GM19395 (cell line): ENCODE measurements at regions not wholly inside any gene's neighbourhood (a gene's known extent, or its start where the extent isn't known, plus 50 kb on each side); places are given as distances from the start of the nearest gene placed in this dataset.

ENCODE experiments used
- ATAC-seq: cut with Tn5 transposase; IDR thresholded peaks from one replicate; pipeline ENCODE4 v1.9.1; 2021; ENCODE audit warnings: mild to moderate bottlenecking, moderate library complexity; ENCODE audit not compliant: unreplicated experiment

DNA sequence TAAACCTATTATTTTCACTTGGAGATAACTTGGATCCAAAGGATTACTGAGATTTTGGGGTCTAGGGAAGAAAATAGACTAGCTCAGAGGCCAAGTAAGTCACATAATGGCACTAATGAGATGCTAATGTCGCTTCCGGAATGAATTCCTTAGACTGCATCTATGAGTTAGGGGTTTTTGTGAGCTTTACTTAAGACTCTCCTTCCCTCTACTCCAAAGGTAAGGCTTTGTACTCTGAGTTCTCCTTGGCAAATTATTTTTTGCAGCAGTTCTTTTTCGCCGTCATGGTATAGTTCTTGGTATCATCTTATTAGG lies 143.9 kb upstream of the KLF14 start:
- no peak for ATAC-seq

DNA sequence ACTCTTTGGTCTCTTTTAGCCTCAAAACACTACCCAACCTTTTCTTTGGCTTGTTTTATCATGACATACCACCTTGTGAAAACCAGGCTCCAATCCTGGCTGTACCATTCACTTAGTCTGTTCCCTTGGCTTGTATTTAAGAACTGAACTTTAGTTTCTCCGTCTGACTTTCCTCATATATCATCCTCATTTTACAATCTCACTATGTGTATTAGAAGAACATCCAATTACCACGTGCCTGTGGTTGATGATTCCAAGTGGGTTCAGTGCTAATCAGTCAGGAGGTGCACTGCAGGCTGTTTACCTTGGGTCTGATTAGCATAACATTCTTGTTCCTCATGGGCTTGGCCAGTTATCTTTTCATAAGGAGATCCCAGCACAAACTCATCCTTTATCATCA lies 144.8 kb upstream of the KLF14 start:
- no peak for ATAC-seq

DNA sequence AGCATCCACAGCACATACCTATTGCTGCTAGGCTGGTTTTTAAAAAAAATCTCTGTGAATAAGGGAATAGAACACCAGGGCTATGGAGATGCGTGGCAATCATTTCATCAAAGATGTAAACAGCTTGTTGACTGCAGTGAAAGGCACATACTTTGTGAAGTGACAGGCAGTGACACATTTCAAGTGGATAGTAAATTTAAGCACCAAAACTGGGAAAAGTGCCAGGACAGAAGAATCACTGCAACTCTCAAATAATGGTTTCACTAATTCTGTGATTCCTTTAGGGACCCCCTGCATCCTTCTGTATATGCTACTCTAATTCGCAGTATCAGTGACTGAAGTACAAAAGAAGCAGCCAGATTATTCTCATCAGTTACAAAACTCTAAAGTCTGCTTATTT lies 145.2 kb upstream of the KLF14 start:
- no peak for ATAC-seq

DNA sequence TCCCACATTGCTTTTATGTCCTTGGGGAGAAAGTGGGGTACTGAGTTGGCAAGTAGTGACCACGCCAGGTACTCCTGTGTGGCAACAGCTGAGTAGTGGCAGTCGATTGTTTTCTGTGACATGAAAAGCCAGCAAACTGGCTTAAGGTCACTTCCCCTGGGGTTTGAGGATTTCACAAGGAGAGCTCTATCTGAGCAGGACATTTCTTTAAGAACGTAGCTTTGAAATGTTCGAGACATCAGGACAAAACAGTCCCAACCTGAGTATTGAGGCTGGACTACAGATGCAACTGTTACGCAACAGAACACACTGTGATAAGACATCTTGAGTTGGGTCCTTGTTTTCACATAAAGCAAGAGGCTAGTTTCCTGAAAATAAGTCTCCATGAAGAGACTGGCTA lies 146.7 kb upstream of the KLF14 start:
- ATAC-seq = no peak

DNA sequence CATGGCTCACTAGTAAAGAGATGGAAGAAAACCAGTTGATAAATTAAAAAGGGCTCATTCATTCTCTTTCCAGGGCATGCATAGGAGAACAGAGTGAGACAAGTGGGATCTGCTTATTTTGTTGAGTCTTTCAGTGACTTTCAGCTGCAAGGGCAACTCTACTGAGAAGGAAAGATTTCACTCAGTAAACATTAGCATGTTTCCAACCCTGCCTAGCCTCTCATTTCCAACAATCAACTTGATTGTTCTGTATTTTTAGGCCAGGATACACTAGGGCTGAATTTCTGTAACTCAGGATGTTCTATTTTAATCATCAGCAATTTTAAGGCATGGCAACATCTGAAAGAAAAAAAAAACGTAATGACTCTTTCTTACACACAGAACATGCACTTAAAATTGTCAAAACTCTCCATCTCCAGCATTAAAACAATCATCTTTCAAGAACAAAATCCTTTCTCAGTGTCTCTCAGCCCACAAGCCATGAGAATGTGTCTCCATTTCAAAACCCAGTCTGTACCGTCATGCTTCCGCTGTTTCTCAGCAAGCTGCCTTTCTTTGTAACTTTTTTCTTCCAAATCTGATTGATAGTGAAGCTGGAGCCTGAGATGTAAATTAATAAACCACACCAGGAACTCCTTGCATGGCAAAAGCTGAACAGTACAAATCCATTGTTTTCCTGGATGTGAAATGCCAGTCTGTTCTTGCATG lies 147.2 kb upstream of the KLF14 start:
- ATAC-seq = no peak

DNA sequence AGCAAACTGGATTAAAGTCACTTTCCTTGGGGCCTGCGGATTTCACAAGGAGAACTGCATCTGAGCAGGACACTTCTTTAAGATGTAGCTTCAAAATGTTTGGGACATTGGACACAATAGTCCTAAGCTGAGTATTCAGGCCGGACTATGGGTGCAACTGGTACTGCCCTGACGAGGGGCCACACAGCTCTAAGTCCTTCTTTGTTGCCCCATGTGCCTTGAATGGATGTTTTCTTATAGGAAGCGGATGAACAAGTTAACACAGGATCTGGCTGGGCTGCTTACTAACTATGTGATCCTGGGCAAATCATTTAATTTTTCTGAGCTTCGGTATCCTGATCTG lies 147.8 kb upstream of the KLF14 start:
- ATAC-seq = no peak

DNA sequence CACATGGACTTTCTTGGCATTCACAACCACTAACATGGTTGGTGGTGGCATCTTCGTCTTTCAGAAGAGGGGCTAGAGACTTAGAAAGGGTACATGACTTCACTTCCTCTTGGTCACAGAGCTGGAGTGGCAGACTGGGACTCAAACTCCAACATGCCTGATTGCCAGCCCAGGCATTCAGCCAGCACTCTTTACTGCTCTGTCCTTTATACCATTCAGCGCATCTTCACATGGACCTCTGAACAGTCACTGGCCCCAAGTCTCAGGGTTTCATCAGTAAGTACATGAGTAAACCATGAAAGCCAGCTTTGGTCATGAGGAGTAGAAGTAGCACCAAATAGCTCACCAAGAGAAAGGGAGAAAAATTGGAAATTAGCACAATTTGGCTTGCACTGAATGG lies 148.4 kb upstream of the KLF14 start:
- ATAC-seq = no peak

DNA sequence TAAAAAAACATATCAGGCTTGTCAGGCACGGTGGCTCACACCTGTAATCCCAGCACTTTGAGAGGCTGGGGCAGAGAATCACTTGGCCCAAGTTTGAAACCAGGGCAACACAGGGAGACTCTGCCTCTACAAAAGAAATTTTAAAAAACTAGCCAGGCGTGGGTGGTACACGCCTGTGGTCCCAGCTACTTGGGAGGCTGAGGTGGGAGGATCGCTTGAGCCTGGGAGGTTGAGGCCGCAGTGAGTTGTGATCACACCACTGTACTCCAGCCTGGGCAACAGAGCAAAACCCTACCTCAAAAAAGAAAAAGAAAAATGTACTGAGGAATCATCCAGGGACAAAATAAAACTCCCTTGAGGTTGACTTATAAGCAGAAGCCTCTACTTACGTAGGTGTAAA lies 149.9 kb upstream of the KLF14 start:
- ATAC-seq = no peak

DNA sequence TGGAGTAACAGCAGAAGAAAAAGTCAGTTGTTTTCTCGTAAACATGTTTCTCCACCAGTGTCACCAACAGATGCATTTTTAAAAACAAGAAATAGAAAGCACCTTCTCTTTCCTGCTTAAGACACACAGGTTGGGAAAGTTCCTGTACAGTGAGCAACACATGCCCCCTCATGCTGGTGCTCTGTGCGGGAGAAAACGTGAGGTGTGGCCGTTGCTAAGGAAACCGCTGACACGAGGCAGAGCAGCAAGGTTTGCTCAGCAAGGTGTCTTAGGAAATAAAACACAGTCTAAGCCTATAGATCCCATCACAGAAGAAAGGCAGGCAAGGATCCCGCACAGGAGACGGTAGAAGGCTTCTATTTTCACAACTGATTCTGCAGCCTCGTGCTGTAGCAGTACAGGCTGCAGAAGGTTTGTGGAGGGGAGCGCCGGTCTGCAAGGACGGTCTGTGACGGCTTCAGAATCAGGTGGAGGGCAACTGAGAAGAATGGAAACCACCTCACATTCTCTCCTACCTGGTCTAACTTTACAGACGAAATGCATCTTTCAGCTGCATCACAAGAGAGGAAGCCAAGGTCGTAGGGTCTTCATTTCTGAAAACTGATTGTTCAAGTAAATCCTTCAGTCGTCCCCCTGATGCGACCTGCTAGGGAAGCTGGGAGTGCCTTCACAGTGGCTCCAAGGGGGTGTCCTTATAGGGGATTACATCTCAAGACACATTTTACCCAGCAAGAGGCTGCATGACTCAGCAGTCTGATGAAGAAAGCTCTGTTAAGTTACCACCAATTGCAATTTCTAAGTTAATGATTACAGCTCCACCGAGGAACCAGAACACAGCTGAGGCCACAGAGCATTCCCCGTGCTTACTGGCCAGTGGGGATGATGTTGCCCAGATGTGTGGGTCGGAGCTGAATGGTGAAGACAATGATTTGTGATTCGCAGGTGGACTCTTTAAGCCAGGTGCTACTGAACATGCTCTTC lies 150.7 kb upstream of the KLF14 start:
- no peak for ATAC-seq

DNA sequence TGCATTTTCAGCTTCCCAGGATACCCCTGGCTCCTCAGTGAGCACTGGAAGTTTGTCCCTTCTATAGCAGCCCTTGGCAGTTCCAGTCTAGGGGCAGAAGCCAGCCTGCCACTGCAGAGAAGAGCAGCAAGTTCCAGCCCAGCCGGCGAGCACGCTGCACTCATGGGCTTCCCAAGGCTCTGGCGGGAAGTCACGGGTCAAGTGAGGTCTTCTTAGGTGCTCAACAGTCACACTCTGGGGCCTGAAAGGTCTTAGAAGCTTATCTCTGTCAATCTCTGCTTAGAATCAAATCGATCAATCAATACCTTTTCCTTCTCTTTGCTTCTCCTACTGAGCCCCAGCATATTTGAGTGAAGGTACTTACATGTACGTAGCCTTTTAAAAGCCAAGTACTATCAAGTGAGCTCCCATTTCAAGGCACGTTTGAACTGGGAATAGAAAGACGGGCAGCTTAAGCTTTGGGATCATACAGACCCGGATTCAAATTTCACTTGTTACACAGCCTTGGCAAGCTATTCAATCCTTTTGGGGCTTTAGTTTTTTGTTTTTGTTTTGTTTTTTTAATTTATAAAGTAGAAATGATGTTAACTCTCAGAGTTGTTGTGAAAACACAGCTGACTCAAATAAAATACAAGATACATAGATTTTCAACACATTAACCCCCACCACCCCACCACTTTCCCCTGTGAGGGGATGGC lies 152.6 kb upstream of the KLF14 start:
- ATAC-seq = no peak

DNA sequence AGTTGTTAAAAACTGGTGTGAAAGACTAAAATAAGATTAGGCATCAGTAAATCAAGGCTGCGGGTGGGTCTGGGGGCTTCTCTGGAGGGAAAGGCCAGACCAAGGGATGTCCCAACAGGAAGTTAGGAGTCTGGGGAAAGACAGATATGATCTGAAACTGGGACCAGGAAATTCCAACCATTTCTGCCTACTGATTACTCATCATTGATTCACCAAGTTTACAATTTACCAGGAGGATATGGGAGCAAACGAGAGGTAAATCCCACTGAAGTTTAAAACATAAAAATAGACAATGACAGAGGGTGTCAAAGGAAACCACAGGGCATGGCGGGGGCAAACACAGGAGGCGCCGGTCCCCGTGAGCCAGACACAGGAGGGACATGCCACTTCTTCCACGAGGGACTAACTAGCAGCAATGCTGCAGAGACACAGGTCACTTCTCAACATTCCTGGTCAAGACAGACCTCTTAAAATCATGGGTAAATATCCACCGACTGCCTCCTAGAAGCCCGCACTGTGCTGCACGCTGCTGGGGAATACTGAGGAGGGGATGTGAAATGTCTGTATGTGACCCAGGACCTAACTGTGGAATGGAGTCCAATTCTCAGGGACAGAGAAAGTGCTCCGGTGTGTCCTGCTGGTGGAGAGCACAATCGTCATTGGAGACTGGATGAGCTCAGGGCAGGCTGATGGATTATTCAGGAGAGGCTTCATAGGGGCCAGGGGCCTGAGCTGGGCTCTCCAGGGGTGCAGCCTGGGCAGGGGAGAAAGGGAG lies 153.4 kb upstream of the KLF14 start:
- ATAC-seq = no peak

DNA sequence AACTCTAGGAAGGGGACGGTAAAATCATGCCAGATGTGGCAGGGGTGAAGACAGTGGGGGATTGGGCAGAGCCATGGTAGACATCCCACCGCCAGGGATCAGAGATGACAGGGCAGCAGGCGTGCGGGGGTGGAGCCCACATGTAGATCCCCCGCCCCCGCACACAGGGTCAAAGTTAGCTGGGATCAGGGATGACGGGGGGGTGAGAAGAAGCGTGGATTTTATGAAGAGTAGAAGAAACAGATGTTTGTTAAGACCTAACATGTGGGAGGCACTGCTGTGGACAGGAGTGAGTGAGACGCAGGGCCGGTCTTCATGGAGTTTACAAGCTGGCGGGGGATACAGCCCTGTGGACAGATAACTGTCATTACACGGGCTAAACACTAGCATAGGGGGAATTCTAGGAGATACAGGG lies 154.0 kb upstream of the KLF14 start:
- ATAC-seq = no peak

DNA sequence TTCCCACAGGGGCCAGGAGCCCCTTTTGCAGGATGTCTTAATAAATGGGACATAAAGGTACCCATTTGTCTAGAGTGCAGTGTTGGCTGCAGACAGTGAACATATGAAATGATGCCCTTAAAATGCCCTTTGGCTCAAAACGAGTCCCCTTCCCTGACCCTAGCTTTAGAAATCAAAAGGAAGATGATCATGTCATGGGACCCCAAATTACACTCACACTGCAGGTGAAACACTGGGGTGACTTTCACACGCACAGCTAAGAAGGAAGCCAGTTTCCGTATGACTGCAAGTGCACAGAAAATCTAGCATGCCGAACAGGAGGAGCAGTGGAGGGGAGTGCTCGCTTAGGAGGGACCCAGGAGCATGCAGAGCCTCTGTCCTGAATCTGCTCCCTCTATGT lies 154.5 kb upstream of the KLF14 start:
- ATAC-seq = no peak

DNA sequence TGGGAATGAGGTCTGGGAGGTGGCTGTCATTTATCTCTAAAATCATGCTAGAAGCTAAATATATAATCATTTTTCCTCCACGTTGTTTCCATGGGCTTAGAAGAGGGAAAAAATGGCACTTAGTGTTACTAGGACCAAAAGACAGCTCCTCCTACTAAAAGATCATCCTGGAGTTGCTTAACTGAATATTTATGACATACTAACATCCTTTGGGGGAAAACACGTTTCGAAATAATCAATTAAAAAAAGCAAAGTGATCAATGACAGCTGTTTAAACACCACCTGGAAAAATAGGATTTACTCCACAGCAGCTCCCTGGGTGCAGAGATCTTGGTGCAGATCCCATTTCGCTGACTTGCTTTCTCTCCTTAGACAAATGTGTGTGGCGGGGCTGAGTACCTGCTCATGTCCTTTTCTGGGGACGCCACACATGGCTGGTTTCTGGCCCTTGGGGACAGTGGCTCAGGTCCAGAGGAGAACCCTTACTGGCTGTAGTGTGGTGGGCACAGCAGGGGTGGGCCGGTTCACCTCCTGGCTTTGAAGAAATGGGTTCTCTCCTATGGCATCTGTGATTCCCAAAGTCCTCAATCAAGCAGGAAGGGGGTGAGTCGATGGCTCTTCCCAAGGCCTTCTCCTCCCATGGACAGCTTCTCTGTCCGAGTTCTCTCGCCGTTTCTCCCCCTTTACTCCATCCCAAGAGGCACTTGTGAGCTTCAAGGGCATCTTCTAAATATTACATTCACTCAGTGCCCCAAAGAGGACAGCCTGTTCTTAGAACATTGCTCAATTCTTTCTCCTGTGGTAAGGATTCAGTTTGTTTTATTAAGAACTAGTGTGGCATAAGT lies 156.4 kb upstream of the KLF14 start:
- no peak for ATAC-seq

DNA sequence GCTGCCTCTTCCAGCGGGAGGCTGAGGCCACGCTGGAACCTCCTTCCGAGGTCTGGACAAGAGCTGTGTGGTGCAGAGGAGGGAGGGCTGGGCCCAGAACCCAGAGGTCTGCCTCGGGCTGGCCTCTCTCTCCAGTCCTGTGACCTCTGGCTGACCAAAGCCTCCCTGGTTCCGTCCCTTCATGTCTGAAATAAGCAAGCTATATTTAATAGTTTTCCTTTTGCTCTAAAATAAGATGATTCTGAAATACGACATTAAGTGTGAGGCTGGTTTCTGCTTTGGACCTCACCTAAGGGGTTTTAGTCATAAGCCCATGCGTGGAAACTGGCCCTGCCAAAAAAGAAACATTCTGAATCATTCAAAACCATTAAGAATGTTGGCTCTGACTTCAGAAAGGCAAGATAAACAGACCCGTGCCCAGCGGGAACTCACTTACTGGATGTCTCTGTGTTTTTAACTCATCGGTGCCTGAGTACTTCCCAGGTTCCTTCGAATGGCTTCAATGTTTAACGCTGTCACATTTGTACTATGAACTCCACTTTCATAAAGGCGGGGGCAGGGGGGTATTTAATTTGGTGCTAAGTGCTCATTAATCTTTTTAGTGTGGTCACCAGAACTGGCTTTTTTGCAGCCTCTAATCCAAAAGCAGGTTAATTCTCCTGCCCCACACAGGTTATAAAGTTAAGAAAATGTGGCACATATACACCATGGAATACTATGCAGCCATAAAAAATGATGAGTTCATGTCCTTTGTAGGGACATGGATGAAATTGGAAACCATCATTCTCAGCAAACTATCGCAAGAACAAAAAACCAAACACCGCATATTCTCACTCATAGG lies 157.5 kb upstream of the KLF14 start:
- no peak for ATAC-seq

DNA sequence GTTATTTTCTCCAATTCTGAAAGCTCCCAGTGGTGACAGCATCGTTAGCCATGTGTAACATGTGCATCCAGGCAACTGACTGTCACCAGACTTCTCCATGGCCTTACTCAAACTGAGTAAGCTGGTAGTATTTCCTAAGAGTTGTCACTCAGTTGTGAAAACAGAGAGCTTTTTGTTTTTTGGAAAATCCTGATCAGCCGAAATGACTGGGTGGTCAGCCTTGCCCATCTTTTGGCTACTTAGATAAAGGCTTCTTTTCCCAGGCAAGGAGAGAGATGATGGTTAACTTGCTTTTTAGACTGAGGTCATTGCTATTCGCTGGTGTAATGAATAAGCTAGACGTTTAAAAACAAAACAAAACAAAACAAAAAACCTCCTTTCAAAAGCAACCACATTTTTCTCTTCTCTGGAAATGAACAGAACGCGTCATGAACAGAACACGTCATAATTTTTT lies 159.5 kb upstream of the KLF14 start:
- ATAC-seq = no peak

DNA sequence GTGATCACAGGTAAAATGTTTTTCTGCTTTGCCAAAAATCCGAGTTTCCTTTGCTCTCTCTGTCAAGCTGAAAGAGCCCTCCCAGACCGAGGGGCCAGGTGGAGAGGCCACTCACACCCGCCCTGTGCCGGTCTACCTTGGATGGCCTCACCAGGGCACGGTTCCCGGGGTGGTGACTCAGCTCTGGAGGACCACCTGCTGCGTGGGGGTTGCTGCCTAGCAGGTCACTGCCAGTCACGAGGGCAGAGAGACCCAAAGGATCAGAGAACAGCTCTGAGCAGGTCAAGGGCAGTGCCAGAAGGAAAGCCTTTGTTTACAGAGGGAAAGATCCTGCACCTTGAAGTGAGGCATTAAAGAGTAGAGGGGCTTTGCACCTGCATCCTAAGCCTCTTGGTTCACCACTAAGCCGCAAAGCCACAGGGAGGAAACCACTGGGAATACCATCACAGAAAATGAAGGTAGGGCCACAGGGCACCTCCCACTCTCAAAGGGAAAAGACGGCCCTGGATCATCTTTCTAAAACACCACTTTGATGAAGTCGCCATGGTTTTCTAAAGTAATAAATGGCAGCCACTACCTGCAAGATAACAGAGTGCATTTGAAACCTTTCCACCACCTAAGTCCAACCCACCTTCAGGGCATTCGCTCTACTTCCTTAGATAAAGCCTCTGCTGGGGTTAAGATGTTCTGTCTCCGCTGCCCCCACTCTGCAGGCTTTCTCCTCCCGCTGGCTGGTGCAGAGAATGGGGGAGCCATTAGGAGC lies 160.3 kb upstream of the KLF14 start:
- no peak for ATAC-seq

DNA sequence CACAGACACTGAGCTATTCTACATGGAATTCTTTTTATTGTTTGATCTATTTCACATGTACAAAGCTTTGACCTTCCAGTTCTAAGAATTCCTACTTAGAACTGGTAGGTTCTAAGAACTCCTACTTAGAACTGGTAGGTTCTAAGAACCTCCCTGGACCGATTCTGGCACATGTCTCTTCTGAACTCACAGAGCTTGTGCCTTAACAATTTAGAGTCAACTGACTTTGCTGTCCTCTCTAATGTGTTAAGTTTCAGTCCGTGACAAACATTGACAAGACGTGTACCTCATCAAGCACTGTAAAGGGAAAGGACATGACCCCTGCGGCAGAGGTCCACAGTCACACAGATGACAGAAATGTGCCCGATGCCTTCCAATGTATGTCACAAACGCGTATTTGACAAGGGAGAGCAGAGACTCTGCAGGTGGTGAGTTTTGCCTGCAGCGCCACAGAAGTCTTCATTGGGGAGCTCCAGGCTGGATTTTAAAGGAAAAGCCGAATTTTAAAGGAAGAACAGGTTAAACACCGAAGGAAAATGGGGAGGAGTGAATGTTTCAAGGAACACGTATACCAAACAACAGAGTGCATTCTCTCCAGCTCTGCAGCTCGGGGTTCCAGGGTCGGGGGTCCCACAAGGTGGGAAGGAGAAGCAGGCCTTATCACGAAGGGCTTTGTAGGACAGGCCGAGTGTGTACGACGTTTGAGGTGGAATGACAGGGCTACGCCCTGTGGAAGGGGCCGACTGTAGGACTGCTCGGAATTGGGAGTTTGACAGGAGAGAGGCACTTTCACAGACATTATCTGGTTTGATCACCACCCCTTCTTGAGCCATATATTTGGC lies 161.1 kb upstream of the KLF14 start:
- no peak for ATAC-seq
